Liver (tissue), 3 donors: ENCODE measurements at regions not wholly inside any gene's neighbourhood (a gene's known extent, or its start where the extent isn't known, plus 50 kb on each side); places are given as distances from the start of the nearest gene placed in this dataset.

Experiments used
- FOXA1 ChIP-seq: IDR thresholded peaks from 2 replicates; pipeline ENCODE4 v1.6.1; 2016; ENCODE audit warnings: antibody characterized with exemption
- JUND ChIP-seq, 2 donors: IDR thresholded peaks; 2 replicates each; pipeline ENCODE4 v1.6.1; 2016; ENCODE audit warnings: antibody characterized with exemption in 2 of 2
- TAF1 ChIP-seq: conservative IDR thresholded peaks from 2 replicates; pipeline ENCODE4 v1.6.1; 2016; ENCODE audit warnings: antibody characterized with exemption, mild to moderate bottlenecking
- TF ChIP-seq, protein P1 (sequence below): fragments of 150-350 bp; IDR thresholded peaks from 2 replicates; pipeline ENCODE4 v1.5.1; 2017; ENCODE audit warnings: improper control_type of control experiment, low read depth, low read length; ENCODE audit not compliant: missing input control
- TF ChIP-seq, protein P2 (sequence below): IDR thresholded peaks from 2 replicates; pipeline ENCODE4 v1.6.1; 2016; ENCODE audit warnings: antibody characterized with exemption
- donor health status: healthy.
- donor health status: healthy.

DNA sequence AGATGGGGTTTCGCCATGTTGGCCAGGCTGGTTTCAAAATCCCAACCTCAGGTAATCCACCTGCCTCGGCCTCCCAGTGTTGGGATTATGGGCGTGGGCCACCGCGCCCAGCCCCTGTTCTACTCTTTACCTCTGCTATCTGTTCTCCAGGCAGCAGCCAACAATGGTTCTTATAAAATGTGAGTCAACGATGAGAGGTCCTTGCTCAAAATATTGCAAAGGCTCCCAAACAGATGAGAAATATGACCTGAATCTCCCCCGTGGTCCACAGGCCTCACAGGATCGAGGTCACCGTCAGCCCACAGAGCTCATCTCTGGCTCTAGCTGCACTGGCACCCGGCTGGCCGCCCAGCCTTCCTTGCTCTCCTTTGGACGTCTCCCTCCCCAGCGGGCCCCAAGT is 62.0 kb upstream of the EGFR start:
- TF ChIP-seq FOXA1 (no peak), TAF1 (no peak), JUND (IDR thresholded peaks at IDR 0.05) (no peak)
- TF ChIP-seq, protein P1, sequence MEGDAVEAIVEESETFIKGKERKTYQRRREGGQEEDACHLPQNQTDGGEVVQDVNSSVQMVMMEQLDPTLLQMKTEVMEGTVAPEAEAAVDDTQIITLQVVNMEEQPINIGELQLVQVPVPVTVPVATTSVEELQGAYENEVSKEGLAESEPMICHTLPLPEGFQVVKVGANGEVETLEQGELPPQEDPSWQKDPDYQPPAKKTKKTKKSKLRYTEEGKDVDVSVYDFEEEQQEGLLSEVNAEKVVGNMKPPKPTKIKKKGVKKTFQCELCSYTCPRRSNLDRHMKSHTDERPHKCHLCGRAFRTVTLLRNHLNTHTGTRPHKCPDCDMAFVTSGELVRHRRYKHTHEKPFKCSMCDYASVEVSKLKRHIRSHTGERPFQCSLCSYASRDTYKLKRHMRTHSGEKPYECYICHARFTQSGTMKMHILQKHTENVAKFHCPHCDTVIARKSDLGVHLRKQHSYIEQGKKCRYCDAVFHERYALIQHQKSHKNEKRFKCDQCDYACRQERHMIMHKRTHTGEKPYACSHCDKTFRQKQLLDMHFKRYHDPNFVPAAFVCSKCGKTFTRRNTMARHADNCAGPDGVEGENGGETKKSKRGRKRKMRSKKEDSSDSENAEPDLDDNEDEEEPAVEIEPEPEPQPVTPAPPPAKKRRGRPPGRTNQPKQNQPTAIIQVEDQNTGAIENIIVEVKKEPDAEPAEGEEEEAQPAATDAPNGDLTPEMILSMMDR: no peak
- TF ChIP-seq, protein P2, sequence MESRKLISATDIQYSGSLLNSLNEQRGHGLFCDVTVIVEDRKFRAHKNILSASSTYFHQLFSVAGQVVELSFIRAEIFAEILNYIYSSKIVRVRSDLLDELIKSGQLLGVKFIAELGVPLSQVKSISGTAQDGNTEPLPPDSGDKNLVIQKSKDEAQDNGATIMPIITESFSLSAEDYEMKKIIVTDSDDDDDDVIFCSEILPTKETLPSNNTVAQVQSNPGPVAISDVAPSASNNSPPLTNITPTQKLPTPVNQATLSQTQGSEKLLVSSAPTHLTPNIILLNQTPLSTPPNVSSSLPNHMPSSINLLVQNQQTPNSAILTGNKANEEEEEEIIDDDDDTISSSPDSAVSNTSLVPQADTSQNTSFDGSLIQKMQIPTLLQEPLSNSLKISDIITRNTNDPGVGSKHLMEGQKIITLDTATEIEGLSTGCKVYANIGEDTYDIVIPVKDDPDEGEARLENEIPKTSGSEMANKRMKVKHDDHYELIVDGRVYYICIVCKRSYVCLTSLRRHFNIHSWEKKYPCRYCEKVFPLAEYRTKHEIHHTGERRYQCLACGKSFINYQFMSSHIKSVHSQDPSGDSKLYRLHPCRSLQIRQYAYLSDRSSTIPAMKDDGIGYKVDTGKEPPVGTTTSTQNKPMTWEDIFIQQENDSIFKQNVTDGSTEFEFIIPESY: no peak
